ENCODE measurements at regions not wholly inside any gene's neighbourhood (a gene's known extent, or its start where the extent isn't known, plus 50 kb on each side); places are given as distances from the start of the nearest gene placed in this dataset.
A peak's percentile ranks its signal among the peaks of the same experiment; 100 is the strongest.
"Not testable (repeated sequence)": the region's sequence is repeated elsewhere in the genome, so short reads cannot be mapped to it uniquely, and the experiment has no call there.

GRCh38 chr20:59466107-59466815, 138.1 kb upstream of the PHACTR3 start:
- no peak for DNase-seq

GRCh38 chr20:59468831-59469230, 135.5 kb upstream of the PHACTR3 start:
- no peak for DNase-seq

- no peak for DNase-seq
Measured at GRCh38 chr20:59469267-59470252, 134.8 kb upstream of the PHACTR3 start.

DNA sequence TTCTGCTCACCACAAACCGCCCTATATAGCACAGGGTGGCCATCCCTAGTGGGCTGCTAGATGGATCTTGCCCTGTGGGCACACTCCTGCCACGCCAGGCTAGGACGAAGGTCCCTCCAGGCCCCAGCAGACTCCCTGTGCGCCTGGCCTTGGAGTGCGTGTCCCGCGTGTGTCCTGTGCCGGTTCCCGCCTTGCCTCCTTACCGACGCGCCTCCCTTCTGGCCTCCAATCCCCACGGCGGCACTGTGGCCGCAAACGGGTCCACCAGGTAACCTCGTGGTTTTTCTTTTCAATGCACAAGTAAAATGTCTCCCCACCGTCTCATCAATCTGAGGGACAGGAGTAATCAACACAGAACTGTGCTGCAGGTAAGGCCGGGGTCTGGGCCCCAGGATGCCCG, 133.8 kb upstream of the PHACTR3 start:
- DNase-seq: no peak

DNA sequence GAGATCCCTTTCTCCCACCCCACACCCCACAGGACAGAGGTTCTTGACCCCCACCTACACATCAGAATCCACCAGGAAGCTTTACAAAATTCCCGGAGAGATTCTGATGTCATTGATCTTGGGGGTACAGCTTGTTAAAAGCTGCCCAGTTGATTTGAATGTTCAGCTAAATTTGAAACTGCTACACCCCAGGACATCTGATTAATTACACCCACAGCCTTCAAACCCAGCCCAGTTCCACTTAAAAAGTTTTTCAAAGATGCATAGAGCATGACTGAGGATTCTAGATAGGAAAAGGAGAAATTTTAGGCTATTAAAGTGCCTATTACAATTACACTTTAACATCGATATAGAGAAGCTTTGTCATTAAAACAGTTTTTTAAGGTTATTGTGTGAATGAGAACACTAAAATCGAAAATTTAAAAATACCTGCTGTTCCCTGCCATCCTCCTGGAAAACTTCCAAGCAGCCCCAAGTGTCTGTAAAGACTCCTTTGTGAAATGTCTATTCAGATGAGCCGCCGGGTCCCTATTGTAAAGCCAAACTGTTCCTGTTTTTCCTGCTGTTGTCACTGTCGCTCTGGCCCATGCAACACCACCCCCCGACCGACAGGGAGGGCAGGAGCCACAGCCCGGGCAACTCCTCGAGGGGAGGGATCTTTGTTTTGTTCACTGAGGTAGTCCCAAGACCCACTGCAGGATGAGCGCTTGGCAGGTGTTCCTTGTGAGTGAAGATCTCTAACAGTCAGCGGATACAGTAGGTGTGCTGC, 132.5 kb upstream of the PHACTR3 start:
- DNase-seq: no peak

GRCh38 chr20:59473742-59474141, 130.6 kb upstream of the PHACTR3 start:
- DNase-seq: no peak

GRCh38 chr20:59481067-59481466, 123.3 kb upstream of the PHACTR3 start:
- DNase-seq: no peak

- DNase-seq: no peak
Measured at GRCh38 chr20:59481477-59482018, 122.8 kb upstream of the PHACTR3 start.

DNA sequence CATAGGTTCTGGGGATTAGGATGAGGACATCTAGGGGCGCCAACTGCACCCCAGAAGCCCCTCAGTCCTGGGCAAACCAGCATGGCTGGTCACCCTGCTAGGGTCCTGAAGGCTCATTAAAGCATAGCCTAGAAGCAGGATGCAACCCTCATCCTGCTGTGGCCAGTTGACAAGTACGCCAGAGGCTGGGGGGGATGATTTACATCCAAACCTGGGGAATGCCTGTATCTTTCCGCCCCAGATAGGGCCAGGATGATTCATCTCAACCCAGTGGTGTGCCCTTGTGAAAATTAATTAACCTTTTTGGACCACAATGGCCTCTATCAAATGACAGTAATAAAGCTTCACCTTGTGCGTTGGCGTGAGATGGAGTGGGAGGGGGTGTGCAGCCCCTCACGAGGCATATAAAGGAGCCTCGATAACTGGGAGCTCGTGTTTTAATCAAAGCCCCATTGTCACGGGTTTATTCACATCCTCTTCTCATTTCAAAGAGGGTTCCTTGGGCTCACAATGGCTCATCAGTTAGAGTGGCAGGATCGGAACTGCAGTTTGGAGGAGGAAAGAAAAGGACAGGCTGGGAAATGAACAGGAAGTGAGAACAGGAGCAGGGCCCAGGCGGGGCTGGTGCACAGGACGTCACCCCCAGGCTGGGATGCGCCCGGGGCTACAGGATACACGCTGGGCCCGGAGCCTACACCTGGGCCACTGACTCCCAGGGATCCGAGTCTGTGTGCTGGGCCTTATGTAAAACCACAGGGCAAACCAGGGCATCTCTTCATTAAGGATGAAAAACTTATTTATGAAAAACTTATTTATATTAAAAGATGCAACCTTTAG, 121.8 kb upstream of the PHACTR3 start:
- no peak for DNase-seq

DNA sequence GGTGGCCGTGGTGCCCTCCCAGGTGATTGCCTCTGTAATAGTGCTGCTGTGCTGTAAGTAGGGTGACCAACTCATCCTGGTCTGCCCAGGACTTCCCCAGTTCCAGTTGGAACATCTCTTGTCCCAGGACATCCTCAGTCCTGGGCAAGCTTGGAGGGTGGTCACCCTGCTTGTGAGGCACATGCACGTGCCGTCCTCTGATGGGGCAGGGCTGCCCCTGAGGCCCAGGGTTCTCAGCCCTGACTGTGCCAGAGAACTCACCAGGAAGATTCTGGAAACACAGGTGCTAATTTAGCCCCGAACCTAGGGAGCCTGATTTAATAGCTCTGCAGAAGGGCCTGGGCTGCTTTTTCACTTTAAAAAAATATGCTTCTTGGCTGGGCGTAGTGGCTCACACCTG, 120.9 kb upstream of the PHACTR3 start:
- no peak for DNase-seq

- no peak for DNase-seq
Measured at GRCh38 chr20:59484228-59484627, 120.1 kb upstream of the PHACTR3 start.

- no peak for DNase-seq
Measured at GRCh38 chr20:59485576-59486454, 118.5 kb upstream of the PHACTR3 start.

GRCh38 chr20:59488459-59488858, 115.9 kb upstream of the PHACTR3 start:
- DNase-seq: not testable (repeated sequence)

DNA sequence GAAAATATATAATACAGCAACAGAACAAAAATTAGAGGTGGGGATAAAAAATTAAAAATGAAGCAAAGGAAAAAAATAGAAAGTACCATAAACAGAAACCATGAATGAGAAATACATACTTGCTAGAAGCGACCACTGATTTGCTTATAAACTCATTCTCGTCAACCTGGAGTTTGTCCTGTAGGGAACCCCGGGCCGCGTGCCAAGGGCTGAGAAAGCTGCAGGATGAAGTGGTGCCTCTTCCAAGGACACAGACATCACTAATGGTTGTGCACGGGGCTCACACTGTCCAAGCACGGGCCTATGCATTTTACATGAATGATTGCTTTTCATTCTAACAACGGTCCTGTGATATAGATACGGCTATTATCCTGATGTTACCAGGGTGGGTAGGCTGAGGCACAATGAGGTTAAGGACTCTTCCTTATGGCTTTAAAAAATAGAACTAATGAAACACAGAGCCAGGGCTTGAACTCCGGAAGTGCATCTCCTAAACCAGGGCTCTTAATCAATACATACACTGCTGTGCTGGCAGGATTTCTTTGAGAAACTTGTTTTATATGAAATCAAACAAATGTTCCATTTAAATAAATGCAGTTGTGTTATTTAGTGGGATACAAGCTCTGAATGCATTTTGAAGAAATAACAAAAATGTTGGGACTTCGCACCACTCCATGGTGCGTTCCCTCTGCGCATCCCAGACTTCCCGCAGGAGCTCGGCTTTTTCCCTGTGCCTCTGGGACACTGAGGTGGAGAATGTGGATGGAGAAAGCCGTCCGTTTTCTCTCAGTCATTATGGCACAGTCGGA, 113.9 kb upstream of the PHACTR3 start:
- not testable (repeated sequence) for DNase-seq

- no peak for DNase-seq
Measured at GRCh38 chr20:59491884-59492283, 112.5 kb upstream of the PHACTR3 start.

DNA sequence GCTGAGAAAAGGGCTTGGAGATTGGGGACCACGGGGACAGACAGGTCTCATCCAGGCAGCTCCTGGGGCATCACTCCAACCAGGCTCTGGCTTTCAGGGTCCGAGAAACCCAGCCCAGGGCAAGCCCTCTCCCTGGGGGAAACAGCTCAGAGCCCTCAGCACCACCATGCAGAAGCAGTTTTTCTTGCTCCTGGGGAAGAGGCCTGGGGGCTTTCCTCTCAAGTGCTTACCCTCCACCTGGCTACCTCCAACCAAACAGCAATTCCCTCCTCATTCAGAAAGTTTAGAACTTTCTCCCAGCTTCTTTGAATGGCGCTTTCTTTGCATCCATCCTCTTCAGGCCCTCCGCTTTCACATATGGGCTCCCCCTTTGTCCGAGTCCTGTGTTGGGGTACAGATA, 110.4 kb upstream of the PHACTR3 start:
- DNase-seq: no peak

GRCh38 chr20:59495166-59495565, 109.2 kb upstream of the PHACTR3 start:
- DNase-seq: no peak

DNA sequence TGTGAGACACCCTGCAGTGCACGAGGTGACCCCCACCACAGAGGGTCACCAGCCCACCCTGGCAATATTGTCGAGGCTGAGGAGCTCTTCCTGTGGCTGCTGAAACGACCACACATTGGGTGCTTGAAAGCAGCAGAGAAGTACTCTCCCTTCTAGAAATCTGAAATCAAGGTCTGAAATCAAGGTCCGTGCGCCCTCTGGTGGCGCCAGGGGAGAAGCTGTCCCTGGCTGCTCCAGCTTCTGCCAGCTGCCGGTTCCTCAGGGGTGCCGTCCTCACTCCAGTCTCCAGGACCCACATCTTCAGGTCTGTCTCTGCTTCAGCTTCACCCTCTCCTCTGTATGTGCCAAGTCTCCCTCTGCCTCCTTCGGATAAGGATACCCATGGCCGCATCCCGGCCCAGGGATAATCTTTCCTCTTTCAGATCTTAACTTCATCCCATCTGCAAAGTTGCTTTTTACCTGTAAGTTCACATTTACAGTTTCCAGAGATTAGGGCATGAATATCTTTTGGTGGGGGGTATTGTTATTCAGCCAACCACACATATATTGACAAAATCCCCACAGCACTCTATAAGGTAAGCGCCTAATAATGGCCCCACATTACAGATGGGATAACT, 108.3 kb upstream of the PHACTR3 start:
- peak; percentile 51 for DNase-seq

GRCh38 chr20:59498291-59498690, 106.0 kb upstream of the PHACTR3 start:
- DNase-seq: no peak
